HCT116 (cell line): ENCODE measurements at regions not wholly inside any gene's neighbourhood (a gene's known extent, or its start where the extent isn't known, plus 50 kb on each side); places are given as distances from the start of the nearest gene placed in this dataset.

Experiments used
- ATAC-seq: fragments of 200-7000 bp; cut with Tn5 transposase; 2 replicates; pipeline ENCODE4 v1.9.1; 2020; ENCODE audit warnings: mild to moderate bottlenecking, moderate library complexity
- BruUV-seq: library from RNA; stranded (reverse); fragments of 400-500 nt; replicated peaks from 2 replicates; lab custom pipeline; 2021; lab: Mats Ljungman, UMichigan
- CTCF ChIA-PET: fragments of 300-600 bp; sonication (Branson Sonifier 250); formaldehyde crosslinking; loops from one replicate; lab custom pipeline; 2021; ENCODE audit warnings: antibody characterized with exemption; lab: Charles Lee
- POLR2A ChIA-PET: fragments of 300-600, 350-600 bp; sonication (Branson Sonifier 250); formaldehyde crosslinking; loops from one replicate; lab custom pipeline; 2021; ENCODE audit warnings: antibody characterized with exemption; lab: Charles Lee
- RAD21 ChIA-PET, 2 experiments: fragments of 300-600 bp; sonication (Branson Sonifier 250); formaldehyde crosslinking; loops; one replicate each; lab custom pipeline; 2023; ENCODE audit warnings: low total read pairs in 2 of 2; ENCODE audit not compliant: uncharacterized antibody in 2 of 2, unreplicated experiment in 2 of 2, low non-redundant PET in 1 of 2; lab: Charles Lee
- DNase-seq: peaks from one replicate; pipeline ENCODE4 v3.0.0-alpha.2; 2010; ENCODE audit warnings: low read depth, low spot score
- H2AFZ ChIP-seq: fragments of 200-600 bp; shearing (Covaris generic), sonication (generic); 2 replicates; pipeline ENCODE4 v1.6.1; 2017; ENCODE audit warnings: low read depth, mixed run types, mixed read lengths, antibody characterized with exemption, low read length; ENCODE audit not compliant: poor library complexity, severe bottlenecking
- H3K27ac ChIP-seq: 2 replicates; pipeline ENCODE4 v1.5.1; 2012; ENCODE audit warnings: low read depth, low read length
- H3K27me3 ChIP-seq: fragments of 200-600 bp; sonication (generic); 2 replicates; pipeline ENCODE4 v1.6.1; 2016; ENCODE audit warnings: mixed run types, low read length, mixed read lengths; ENCODE audit not compliant: insufficient read depth
- H3K36me3 ChIP-seq, 2 experiments: fragments of 200-500 bp in 1 of 2; fragments of 200-600 bp in 1 of 2; sonication (Bioruptor generic) in 1 of 2; sonication (generic) in 1 of 2; 2 replicates each; pipeline versions ENCODE4 v1.5.1 to v1.6.1; 2014 to 2016; ENCODE audit warnings: low read length in 2 of 2, inconsistent platforms in 1 of 2, mixed read lengths in 1 of 2, mixed run types in 1 of 2; ENCODE audit not compliant: insufficient read depth in 2 of 2, control insufficient read depth in 1 of 2
- H3K4me1 ChIP-seq, 2 experiments: fragments of 200-600 bp in 1 of 2; sonication (generic) in 1 of 2; 2 replicates each; pipeline versions ENCODE4 v1.5.1 to v1.6.1; 2012 to 2017; ENCODE audit warnings: low read length in 2 of 2, inconsistent platforms in 1 of 2, mild to moderate bottlenecking in 1 of 2, mixed read lengths in 1 of 2, mixed run types in 1 of 2, moderate library complexity in 1 of 2; ENCODE audit not compliant: insufficient read depth in 2 of 2, control insufficient read depth in 1 of 2
- H3K4me2 ChIP-seq: fragments of 200-600 bp; sonication (generic); 2 replicates; pipeline ENCODE4 v1.6.1; 2017; ENCODE audit warnings: mixed run types, low read length, mixed read lengths
- H3K4me3 ChIP-seq, 2 experiments: fragments of 200-600 bp in 1 of 2; sonication (generic) in 1 of 2; replicated peaks in 1 of 2; 2 replicates each; pipeline ENCODE4 v1.5.1; 2011 to 2016; ENCODE audit warnings: low read length in 2 of 2, control low read depth in 1 of 2, low read depth in 1 of 2, mild to moderate bottlenecking in 1 of 2, mixed read lengths in 1 of 2, mixed run types in 1 of 2
- H3K79me2 ChIP-seq: fragments of 200-600 bp; sonication (generic); 2 replicates; pipeline ENCODE4 v1.6.1; 2017; ENCODE audit warnings: mild to moderate bottlenecking, mixed run types, low read length, moderate library complexity, mixed read lengths; ENCODE audit not compliant: insufficient read depth
- H3K9ac ChIP-seq: fragments of 200-600 bp; sonication (generic); 2 replicates; pipeline ENCODE4 v1.6.1; 2016; ENCODE audit warnings: low read length, mixed read lengths
- H3K9me2 ChIP-seq: fragments of 200-600 bp; sonication (generic), shearing (Covaris generic); 2 replicates; pipeline ENCODE4 v1.6.1; 2017; ENCODE audit warnings: mixed run types, mild to moderate bottlenecking, moderate library complexity; ENCODE audit not compliant: insufficient read depth
- H3K9me3 ChIP-seq, 2 experiments: fragments of 200-500 bp in 1 of 2; fragments of 200-600 bp in 1 of 2; sonication (Bioruptor generic) in 1 of 2; sonication (generic) in 1 of 2; 2 replicates each; pipeline ENCODE4 v1.6.1; 2014 to 2017; ENCODE audit warnings: low read length in 2 of 2, mixed read lengths in 2 of 2, inconsistent platforms in 1 of 2, low read depth in 1 of 2, mild to moderate bottlenecking in 1 of 2, mixed run types in 1 of 2, moderate library complexity in 1 of 2; ENCODE audit not compliant: control insufficient read depth in 1 of 2, insufficient read depth in 1 of 2
- H4K20me1 ChIP-seq: fragments of 200-600 bp; sonication (generic), shearing (Covaris generic); 2 replicates; pipeline ENCODE4 v1.6.1; 2017; ENCODE audit warnings: mixed run types, mild to moderate bottlenecking, moderate library complexity; ENCODE audit not compliant: insufficient read depth
- ATF3 ChIP-seq: IDR thresholded peaks from 2 replicates; pipeline ENCODE4 v1.6.1; 2012
- CBX3 ChIP-seq: IDR thresholded peaks from 2 replicates; pipeline ENCODE4 v1.6.1; 2012; ENCODE audit warnings: low read depth
- CEBPB ChIP-seq: IDR thresholded peaks from 2 replicates; pipeline ENCODE4 v1.6.1; 2012; ENCODE audit warnings: low read depth
- EGR1 ChIP-seq: IDR thresholded peaks from 2 replicates; pipeline ENCODE4 v1.6.1; 2012; ENCODE audit warnings: low read depth
- ELF1 ChIP-seq: IDR thresholded peaks from 2 replicates; pipeline ENCODE4 v1.6.1; 2012; ENCODE audit warnings: low read depth, borderline replicate concordance
- EZH2 ChIP-seq: fragments of 200-600 bp; sonication (generic); IDR thresholded peaks from 2 replicates; pipeline ENCODE4 v1.6.1; 2017; ENCODE audit warnings: antibody characterized with exemption, mixed run types
- FOSL1 ChIP-seq: IDR thresholded peaks from 2 replicates; pipeline ENCODE4 v1.6.1; 2012; ENCODE audit warnings: low read depth
- JUND ChIP-seq: IDR thresholded peaks from 2 replicates; pipeline ENCODE4 v1.6.1; 2012
- MAX ChIP-seq: IDR thresholded peaks from 2 replicates; pipeline ENCODE4 v1.6.1; 2012
- POLR2A ChIP-seq: IDR thresholded peaks from 2 replicates; pipeline ENCODE4 v1.7.0; 2011; ENCODE audit warnings: borderline replicate concordance; ENCODE audit not compliant: insufficient read depth, insufficient read length; ENCODE audit errors: extremely low read depth
- POLR2AphosphoS5 ChIP-seq: IDR thresholded peaks from 2 replicates; pipeline ENCODE4 v1.6.1; 2011; ENCODE audit warnings: mild to moderate bottlenecking, low read depth, low read length, moderate library complexity
- RAD21 ChIP-seq: IDR thresholded peaks from 2 replicates; pipeline ENCODE4 v1.6.1; 2012; ENCODE audit warnings: low read depth, mild to moderate bottlenecking
- REST ChIP-seq: IDR thresholded peaks from 2 replicates; pipeline ENCODE4 v1.6.1; 2012; ENCODE audit warnings: low read depth
- SIN3A ChIP-seq: IDR thresholded peaks from 2 replicates; pipeline ENCODE4 v1.6.1; 2012; ENCODE audit warnings: low read depth
- SP1 ChIP-seq: IDR thresholded peaks from 2 replicates; pipeline ENCODE4 v1.6.1; 2012; ENCODE audit warnings: low read depth
- SRF ChIP-seq: IDR thresholded peaks from 2 replicates; pipeline ENCODE4 v1.6.1; 2012; ENCODE audit warnings: low read depth
- TCF7L2 ChIP-seq: IDR thresholded peaks from 2 replicates; pipeline ENCODE4 v1.7.0; 2011; ENCODE audit warnings: borderline replicate concordance, inconsistent platforms; ENCODE audit not compliant: insufficient read depth, insufficient read length; ENCODE audit errors: extremely low read depth
- YY1 ChIP-seq: IDR thresholded peaks from 2 replicates; pipeline ENCODE4 v1.6.1; 2011; ENCODE audit warnings: low read length, low read depth, moderate library complexity, mild to moderate bottlenecking; ENCODE audit not compliant: insufficient replicate concordance; ENCODE audit errors: extremely low read depth
- ZFX ChIP-seq: fragments of 450-650 bp; IDR thresholded peaks from 2 replicates; pipeline ENCODE4 v1.6.1; 2017
- ZNF274 ChIP-seq: fragments of 200-500 bp; sonication (Bioruptor generic); IDR thresholded peaks from 2 replicates; pipeline ENCODE4 v1.6.1; 2014; ENCODE audit warnings: mild to moderate bottlenecking, low read depth, low read length, inconsistent platforms
- intact Hi-C: fragments of 100-400 bp; cut with micrococcal nuclease; formaldehyde crosslinking; loops from 2 replicates; pipeline ENCODE4 v1.10.0; 2022
- TF ChIP-seq, protein P1 (sequence below), 3 experiments: fragments of 200-600 bp in 1 of 3; sonication (generic) in 1 of 3; IDR thresholded peaks in 2 of 3; conservative IDR thresholded peaks in 1 of 3; 2 replicates each; pipeline ENCODE4 v1.5.1; 2012 to 2017; ENCODE audit warnings: low read depth in 2 of 3, low read length in 2 of 3, antibody characterized with exemption in 1 of 3, borderline replicate concordance in 1 of 3, control low read depth in 1 of 3, mild to moderate bottlenecking in 1 of 3, mixed read lengths in 1 of 3, mixed run types in 1 of 3, moderate library complexity in 1 of 3; ENCODE audit not compliant: insufficient read depth in 1 of 3
- TF ChIP-seq, protein P2 (sequence below): IDR thresholded peaks from 2 replicates; pipeline ENCODE4 v1.6.1; 2011; ENCODE audit warnings: mild to moderate bottlenecking, low read length, moderate library complexity; ENCODE audit not compliant: insufficient replicate concordance; ENCODE audit errors: extremely low read depth

DNA sequence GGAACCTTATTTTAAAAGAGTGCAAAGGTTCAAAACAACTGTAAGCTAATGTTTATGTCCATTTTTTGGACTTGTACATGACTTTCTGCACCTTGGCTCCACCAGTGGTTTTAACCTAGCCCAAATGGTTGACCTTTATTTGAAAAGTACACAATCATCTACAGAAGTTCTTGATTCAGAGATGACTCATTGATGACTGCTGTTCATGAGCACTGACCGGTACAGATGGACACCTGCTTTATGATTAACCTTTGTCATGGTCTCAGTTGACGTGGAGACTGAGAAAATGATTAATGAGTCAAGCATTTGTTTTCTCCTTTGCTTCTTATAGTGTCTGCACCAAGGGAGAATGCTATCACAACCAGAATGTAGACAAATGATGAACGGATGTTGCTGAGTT, 55.7 kb upstream of the PTER start:
- ChIA-PET POLR2A (no interaction called here), RAD21 (no interaction called here), CTCF (no interaction called here)
- Histone ChIP-seq H3K9me3 (no peaks in the 10 kb centered on the region), H3K9me2 (no peaks in the 10 kb centered on the region), H3K27me3 (peaks cover 53% of the 10 kb centered on the region), H3K79me2 (no peaks in the 10 kb centered on the region), H3K4me1 (peaks cover 0 to 11% of the 10 kb centered on the region in 2 experiments; a peak in 2 of 4 replicates), H3K4me2 (peak overlapping the region; percentile 35), H2AFZ (no peak overlapping the region), H3K9ac (no peak overlapping the region), H3K36me3 (no peaks in the 10 kb centered on the region), H3K4me3 (no peak overlapping the region), H4K20me1 (no peaks in the 10 kb centered on the region; the same call in 1 of the 2 replicates), H3K27ac (no peak overlapping the region)
- DNase-seq (peak; percentile 73), ATAC-seq (peak; percentile 88)
- no TSS peak for BruUV-seq
- intact Hi-C loops = no loop called here
- TF ChIP-seq MAX (peak; percentile 39), JUND (peak; percentile 89), ELF1 (no peak), CEBPB (peak; percentile 38; the same call in 1 of the 2 replicates), SRF (0 out of 2 replicates have a peak, but pooled peaks have one; percentile 39), CBX3 (peak; percentile 75), POLR2A (no peak), ZFX (no peak), YY1 (peak; percentile 23), RAD21 (no peak), TCF7L2 (no peak), FOSL1 (peak; percentile 93), SIN3A (peak; percentile 45), EZH2 (no peak), EGR1 (no peak), POLR2AphosphoS5 (peak; percentile 22; the same call in 1 of the 2 replicates), ZNF274 (no peak), SP1 (peak; percentile 71), ATF3 (no peak), REST (no peak)
- TF ChIP-seq, protein P1, sequence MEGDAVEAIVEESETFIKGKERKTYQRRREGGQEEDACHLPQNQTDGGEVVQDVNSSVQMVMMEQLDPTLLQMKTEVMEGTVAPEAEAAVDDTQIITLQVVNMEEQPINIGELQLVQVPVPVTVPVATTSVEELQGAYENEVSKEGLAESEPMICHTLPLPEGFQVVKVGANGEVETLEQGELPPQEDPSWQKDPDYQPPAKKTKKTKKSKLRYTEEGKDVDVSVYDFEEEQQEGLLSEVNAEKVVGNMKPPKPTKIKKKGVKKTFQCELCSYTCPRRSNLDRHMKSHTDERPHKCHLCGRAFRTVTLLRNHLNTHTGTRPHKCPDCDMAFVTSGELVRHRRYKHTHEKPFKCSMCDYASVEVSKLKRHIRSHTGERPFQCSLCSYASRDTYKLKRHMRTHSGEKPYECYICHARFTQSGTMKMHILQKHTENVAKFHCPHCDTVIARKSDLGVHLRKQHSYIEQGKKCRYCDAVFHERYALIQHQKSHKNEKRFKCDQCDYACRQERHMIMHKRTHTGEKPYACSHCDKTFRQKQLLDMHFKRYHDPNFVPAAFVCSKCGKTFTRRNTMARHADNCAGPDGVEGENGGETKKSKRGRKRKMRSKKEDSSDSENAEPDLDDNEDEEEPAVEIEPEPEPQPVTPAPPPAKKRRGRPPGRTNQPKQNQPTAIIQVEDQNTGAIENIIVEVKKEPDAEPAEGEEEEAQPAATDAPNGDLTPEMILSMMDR (IDR thresholded peaks at IDR 0.05 in 2 of 3, conservative IDR thresholded peaks at IDR 0.05 in 1 of 3; ENCODE audit: borderline replicate concordance in 1 of 3, insufficient read depth in 1 of 3, low read depth in 2 of 3, low read length in 2 of 3) = no peak
- TF ChIP-seq, protein P2, sequence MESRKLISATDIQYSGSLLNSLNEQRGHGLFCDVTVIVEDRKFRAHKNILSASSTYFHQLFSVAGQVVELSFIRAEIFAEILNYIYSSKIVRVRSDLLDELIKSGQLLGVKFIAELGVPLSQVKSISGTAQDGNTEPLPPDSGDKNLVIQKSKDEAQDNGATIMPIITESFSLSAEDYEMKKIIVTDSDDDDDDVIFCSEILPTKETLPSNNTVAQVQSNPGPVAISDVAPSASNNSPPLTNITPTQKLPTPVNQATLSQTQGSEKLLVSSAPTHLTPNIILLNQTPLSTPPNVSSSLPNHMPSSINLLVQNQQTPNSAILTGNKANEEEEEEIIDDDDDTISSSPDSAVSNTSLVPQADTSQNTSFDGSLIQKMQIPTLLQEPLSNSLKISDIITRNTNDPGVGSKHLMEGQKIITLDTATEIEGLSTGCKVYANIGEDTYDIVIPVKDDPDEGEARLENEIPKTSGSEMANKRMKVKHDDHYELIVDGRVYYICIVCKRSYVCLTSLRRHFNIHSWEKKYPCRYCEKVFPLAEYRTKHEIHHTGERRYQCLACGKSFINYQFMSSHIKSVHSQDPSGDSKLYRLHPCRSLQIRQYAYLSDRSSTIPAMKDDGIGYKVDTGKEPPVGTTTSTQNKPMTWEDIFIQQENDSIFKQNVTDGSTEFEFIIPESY = no peak
